Spleen (tissue), 7 donors: ENCODE measurements at regions not wholly inside any gene's neighbourhood (a gene's known extent, or its start where the extent isn't known, plus 50 kb on each side); places are given as distances from the start of the nearest gene placed in this dataset.

Source experiments
- POLR2A ChIP-seq, 3 donors: fragments of 450-650 bp; IDR thresholded peaks; one replicate each; pipeline ENCODE4 v1.5.1; 2017; ENCODE audit warnings: antibody characterized with exemption in 3 of 3, mild to moderate bottlenecking in 1 of 3
- TF ChIP-seq, protein P1 (sequence below), 11 experiments: fragments of 200-600 bp in 7 of 11; fragments of 450-650 bp in 4 of 11; sonication (generic) in 4 of 11; IDR thresholded peaks in 8 of 11; conservative IDR thresholded peaks in 3 of 11; 1 replicate in 7 of 11; 2 replicates in 4 of 11; pipeline versions ENCODE4 v1.4.0 to v1.8.0; 2016 to 2021; ENCODE audit warnings: antibody characterized with exemption in 11 of 11, inconsistent platforms in 4 of 11, mild to moderate bottlenecking in 1 of 11
- donor health status: DM: no; HTN: no; CAD: no; lungs with moderate emphysema.
- donor health status: DM: no; HTN: no; CAD: no.
- donor health status: DM: no; HTN: no; CAD: no.

GRCh38 chr1:96533820-96534219, 187.8 kb upstream of the PTBP2 start:
- TF ChIP-seq, protein P1, sequence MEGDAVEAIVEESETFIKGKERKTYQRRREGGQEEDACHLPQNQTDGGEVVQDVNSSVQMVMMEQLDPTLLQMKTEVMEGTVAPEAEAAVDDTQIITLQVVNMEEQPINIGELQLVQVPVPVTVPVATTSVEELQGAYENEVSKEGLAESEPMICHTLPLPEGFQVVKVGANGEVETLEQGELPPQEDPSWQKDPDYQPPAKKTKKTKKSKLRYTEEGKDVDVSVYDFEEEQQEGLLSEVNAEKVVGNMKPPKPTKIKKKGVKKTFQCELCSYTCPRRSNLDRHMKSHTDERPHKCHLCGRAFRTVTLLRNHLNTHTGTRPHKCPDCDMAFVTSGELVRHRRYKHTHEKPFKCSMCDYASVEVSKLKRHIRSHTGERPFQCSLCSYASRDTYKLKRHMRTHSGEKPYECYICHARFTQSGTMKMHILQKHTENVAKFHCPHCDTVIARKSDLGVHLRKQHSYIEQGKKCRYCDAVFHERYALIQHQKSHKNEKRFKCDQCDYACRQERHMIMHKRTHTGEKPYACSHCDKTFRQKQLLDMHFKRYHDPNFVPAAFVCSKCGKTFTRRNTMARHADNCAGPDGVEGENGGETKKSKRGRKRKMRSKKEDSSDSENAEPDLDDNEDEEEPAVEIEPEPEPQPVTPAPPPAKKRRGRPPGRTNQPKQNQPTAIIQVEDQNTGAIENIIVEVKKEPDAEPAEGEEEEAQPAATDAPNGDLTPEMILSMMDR (IDR thresholded peaks at IDR 0.05 in 8 of 11, conservative IDR thresholded peaks at IDR 0.05 in 3 of 11): no peak
- no peak for TF ChIP-seq POLR2A (IDR thresholded peaks at IDR 0.05)
